KG1 (cell line): ENCODE measurements at regions not wholly inside any gene's neighbourhood (a gene's known extent, or its start where the extent isn't known, plus 50 kb on each side); places are given as distances from the start of the nearest gene placed in this dataset.
A peak's percentile ranks its signal among the peaks of the same experiment; 100 is the strongest.

Experiments
- DNase-seq: peaks from one replicate; lab custom pipeline; 2025; lab: John Stamatoyannopoulos, UW

DNA sequence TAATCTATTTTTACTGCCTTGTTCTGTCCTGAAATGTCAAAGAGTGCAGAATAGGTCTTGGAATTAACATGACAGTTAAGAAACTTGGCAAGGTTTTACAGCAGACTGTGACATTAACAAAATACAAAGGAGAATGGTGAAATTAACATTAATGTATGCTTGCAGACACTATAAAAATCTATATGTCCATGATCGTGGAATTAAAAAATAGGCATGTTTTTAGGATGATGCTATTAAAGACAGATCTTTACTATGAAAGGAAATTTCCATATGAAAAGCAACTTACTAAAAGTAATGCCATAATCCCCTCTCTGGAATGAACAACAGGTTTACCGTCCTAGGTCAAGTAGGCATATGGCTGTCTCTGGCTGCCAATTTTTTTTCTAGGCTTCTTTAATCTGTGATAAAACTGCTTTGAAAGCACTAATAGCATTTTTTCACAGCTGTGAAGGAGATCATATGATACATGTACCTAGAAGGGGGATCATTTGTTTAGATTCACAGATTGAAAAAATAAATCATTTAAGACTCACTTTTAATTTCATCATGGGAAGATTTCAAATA, 291.5 kb downstream of the ZNF536 start:
- no peak for DNase-seq

- DNase-seq: no peak
Measured at GRCh38 chr19:30662211-30662861, 290.2 kb downstream of the ZNF536 start.

DNA sequence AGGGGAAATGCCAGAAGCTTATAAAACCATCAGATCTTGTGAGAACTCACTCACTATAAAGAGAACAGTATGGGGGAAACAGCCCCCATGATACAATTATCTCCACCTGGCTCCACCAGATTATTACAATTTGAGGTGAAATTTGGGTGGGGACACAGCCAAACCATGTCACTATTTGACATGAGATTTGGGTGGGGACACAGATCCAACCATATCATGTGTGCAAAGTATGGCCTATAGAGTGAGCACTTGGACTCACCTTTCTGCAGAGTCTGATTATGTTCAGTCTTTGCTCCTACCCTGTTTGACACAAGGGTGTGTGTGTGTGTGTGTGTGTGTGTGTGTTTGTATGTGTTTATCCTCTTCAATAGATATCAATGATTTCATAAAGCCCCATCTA, 287.5 kb downstream of the ZNF536 start:
- DNase-seq: no peak

DNA sequence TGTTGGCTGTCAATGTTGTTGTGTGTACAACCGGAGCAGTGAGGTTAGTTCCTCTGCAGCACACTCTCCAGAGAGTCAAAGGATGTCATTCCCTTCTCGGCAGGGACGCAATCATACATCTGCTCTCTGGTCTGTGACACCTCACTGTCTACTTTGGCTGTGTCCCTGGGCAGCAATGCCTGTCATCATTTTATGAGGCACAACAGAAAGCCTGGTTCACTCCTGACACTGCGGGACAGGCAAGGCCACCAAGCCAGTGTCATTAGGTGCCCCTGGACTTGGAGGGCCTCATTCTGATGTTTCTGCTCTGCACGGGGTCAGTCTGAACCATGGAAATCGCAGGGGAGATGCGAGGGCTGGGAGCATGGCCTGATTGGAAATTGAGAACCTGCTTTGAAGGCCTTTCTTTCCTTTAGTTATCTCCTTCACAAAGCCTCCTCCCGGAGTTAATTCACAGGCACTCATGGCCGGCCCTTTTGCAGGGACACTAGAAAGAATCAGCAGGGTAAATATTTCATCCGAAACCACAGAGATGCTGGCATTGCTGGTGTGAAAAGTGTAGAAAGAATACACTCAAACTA, 284.4 kb downstream of the ZNF536 start:
- DNase-seq: no peak

DNA sequence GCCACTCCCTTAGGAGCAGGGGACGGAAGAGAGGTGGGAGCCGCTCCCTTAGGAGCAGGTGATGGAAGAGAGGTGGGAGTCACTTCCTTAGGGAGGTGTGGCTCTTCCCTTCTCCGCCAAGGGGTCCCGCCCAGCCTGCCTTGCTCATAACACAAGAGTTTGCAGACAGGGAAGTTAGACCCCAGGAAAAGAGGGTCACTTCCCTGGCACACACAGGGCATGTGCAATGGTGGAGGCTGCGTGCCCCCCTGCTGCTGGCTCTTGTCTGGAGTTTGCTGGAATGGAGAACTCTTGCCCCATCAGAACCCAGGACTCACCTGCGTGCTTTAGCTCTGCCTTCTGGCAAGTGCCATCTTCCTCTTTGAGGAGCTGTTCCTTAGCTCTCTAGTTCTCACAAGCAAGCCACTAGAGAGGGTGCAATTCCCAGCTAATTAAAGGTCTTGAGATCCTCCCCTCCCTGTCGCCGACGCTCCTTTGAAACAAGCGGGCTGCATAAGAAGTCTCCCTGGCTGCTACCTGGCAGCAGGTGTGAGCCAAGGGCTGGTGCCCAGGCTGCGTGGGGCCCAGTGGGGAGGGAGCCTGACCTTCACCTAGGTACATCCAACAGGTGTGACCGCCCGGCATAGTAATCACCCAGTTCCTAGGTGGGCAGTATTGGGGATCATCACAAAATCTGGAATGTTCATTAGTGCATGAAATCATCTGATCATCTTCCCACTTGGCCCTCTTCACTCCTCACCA, 281.6 kb downstream of the ZNF536 start:
- DNase-seq: no peak

DNA sequence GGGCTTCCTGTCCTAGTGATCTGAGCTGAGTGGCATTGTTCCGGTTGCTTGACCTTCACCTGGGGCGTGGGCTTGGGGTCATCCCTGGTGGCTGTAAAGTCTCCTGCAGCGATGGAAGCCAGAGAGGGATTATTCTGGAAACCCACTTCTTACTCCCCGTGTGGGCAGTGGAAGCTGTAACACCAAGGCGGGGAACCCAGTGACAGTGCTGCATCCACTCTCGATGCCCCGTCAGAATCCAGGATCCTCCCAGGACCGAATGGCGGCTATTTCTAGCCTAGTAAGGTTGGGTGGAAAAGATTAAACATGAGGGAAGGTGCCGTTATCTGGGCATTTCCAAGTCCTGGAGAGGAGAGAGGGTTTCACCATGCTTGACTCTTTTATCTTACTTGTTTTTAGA, 280.6 kb downstream of the ZNF536 start:
- DNase-seq: no peak

DNA sequence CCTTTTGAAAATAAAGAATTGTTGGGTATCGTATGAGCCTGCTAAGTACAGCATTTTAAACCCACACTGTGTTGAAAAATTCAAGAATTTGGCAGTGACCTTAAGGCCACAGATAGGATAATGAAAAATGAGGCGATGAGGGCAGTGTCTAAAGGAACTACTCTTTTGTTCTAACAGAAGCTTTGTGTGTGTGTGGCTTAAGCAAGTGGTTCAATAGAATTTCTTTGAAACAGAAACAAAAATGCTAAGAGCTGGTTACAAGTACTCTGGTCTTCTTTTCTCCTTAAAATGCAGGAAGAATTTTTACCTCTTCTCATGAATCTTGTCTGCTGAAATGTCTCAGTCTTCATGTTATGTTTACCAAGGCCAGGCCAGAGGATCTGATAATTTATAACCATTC, 279.5 kb downstream of the ZNF536 start:
- DNase-seq: no peak

- no peak for DNase-seq
Measured at GRCh38 chr19:30651066-30651465, 278.9 kb downstream of the ZNF536 start.

GRCh38 chr19:30649934-30650614, 277.9 kb downstream of the ZNF536 start:
- DNase-seq: peak; percentile 6

DNA sequence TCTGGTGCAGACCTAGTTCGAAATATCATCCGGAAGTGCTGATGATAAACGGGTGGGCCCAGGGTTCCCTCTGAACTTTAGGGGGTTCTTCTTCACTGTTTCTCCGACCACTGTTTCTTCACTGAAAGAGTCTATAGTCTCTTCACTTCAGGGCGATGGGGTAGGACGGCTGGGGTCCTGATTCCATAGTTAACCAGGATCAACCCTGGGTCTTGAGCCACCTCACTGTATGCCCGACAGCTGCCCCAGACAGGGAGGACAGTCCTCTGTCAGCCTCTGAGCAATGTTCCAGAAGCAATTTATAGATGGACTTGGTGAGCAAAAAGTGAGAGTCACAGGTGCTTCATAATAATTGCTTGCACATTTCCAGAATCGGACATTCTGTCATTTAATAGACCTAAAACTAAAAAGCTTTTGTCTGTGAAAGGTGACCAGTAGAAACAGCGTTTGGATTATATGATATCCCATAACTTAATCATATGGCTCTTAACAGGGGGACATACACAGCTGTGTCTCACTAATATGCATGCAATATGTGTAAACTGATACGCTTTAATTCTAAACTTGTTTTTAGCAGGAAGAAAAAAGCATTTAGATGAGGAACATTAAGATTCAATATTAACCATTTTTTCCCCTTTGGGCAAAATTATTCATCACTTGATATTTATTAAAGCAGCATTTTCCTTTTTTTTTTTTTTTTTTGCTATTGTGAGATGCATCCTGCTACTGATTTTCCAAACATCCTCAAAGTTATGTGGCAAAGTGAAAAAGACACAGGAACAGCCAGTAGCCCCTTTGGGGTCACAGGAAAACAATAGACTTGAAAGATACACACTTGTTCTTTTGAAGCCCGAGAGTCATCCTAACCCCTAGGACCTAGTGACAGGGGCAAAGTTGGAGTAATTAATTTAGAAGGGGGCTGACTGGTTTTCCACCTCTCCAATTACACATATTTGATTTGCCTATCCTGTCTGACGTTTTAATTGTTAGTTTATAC, 277.0 kb downstream of the ZNF536 start:
- no peak for DNase-seq

- DNase-seq: no peak
Measured at GRCh38 chr19:30647891-30648720, 275.9 kb downstream of the ZNF536 start.

- DNase-seq: no peak
Measured at GRCh38 chr19:30646806-30647205, 274.6 kb downstream of the ZNF536 start.

GRCh38 chr19:30645946-30646577, 273.9 kb downstream of the ZNF536 start:
- no peak for DNase-seq

DNA sequence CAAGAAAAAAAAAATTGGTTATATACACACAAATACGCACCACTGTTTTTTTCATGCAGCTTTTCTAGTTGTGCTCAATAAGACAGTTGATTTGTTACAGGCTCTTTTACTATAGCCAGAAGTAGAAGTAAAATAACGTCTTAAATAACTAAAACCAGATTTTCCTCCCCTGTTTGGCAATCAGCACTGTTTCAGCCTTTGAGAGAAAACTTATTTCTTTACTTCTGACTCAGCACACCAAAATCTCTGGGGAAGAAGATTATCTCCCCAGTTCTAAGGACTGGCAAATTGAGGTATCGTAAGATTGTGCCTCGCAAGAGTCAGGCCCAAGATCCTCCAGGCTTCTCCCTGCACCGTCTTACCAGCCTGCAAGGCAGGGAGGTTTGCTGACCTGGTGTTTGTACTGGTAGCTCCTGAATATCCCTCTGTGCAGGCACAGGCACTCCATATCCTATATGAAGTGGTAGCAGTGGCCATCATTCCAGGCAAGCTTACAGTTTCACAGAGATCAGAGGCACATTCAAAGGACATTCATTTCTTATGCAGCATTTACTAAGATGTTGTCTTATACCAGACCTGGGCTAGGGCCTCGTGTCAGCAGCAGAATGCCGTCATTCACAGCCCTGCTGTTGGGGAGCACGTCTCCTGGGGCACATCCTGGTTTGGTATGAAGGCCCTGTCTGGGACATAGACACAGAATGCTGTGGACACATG, 268.2 kb downstream of the ZNF536 start:
- no peak for DNase-seq

GRCh38 chr19:30638889-30639288, 266.7 kb downstream of the ZNF536 start:
- DNase-seq: no peak

DNA sequence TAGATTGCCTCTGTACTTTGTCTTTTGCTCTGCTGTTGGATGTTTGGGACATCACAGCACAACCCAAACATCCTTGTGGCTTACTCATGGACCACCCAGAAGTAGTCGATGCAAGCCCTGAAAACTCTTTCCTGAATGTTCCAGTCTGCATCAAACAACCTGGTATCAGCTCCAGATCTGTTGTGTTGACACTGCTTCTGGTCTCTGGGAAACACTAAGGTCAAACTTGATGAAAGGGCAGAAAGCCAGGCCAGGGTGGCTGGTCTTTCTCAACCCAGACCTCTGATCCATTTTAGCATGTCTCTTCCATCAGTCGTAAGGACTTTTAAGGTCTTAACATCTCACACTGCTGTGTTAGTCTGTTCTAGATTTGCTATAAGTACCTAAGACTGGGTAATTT, 265.7 kb downstream of the ZNF536 start:
- DNase-seq: no peak

DNA sequence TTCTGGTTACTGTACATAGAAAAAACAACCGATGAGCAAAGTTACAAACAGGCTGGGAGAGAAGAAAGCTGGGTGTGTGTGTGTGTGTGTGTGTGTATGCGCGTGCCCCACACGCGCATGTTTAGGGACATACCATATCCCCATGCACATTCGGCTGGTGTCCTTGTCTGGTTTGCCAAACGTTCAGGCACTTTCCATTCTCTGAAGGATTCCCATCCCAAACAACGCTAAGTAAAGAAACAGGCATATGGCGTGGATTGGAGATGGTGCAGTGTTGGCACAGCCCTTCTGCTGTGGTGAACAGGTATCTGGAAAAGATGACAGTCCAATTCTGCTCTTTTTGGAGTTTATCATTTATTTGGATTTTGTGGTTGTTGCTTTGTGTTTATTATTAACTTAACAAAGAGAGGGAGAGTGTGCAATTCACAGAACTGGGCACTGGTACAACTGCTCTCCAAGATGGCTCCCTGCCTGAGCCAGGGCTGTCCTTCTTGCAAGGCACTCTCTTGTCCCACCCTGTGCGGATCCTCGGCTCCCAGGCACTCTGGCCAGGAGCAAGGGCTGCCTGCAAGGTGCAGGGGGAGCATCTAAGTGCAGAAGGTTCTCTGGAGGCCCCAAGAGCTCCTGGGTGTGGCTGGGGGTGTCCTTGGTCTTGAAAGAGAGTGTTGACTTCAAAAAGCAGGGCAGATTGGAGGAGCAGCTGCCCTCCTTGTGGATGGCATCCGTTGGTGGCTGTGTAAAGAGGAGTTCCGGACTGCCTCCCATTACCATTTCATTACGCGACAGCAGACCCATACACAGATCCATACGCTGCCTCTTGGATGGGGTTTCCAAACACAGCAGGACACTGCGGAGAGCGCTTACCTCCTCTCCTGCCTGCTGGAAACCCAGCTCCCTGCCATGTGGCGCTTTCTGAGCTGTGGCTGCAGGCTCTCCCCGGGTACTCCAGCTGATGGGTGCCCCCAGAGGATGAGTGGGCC, 263.1 kb downstream of the ZNF536 start:
- no peak for DNase-seq
